DMS114 treated with DMSO at 0.1 percent for 48 hours (cell line): ENCODE measurements at regions not wholly inside any gene's neighbourhood (a gene's known extent, or its start where the extent isn't known, plus 50 kb on each side); places are given as distances from the start of the nearest gene placed in this dataset.
A peak's percentile ranks its signal among the peaks of the same experiment; 100 is the strongest.

Experiments
- DNase-seq: peaks from one replicate; lab custom pipeline; 2025; ENCODE audit not compliant: unreplicated experiment; lab: John Stamatoyannopoulos, UW

DNA sequence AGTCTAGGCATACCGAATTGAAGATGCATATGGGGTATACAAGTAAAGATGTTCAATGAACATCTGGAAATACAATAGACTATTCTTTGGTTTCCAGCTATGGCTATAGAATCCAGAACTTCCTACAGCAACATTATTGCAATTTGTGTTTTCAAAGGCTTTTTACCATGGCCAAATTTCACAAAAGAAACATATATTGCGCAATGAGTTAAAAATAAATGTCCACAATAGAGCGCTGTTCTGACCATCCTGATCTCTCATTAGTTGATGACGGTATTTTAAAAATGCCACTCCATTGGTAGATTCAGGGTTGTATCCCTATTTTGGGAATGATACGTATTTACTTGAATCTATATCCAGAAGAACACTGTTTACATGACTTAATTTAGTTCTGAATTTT lies 139.2 kb downstream of the LINC00632 start:
- no peak for DNase-seq

DNA sequence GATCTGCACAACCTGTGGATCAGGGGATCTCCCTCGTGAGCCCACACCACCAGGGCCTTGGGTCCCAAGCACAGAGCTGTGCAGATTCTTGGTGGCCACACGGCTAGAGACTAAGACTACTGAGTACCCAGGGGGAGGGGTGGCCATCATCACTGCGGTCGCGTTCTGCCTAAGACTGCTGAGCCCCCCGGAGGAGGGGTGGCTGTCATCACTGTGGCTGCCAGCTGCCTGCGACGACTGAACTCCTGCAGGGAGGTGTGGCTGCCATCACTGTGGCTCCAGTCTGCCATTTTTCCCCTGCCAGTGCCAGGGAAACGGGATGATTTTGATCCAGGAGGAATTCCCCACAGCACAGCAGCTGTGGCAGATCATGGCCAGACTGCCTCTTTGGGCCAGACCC lies 141.7 kb upstream of the SPANXB1 start:
- DNase-seq: no peak

DNA sequence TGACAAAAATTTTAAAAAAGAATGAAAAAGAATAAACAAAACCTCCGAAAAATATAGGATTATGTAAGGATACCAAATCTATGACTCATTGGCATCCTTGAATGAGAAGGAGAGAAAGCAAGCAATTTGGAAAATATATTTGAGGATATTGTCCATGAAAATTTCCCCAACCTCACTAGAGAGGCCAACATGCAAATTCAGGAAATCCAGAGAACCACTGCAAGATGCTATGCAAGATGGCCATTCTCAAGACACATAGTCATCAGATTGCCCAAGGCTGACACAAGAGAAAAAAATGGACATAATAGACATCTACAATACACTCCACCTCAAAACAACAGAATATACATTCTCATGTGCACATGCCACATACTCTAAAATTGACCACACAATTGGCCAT lies 135.9 kb upstream of the SPANXB1 start:
- no peak for DNase-seq

DNA sequence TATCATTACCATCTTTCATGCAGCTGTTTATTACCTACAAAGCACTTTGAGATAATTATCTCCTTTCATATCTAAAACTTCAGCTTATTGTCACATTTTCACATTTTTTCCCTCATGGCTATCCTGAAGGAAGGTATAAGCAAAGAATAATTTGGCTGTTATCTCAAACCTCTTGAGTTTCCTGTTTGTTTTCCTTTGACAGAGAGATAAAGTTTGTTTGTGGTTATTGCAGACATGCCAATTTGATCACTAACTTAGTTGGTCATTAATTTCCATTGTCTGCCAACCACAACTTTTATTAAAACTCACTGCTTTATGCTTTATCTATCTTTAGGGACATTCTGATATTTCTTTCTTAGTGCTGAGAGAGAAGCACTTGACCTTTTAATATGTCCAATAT lies 89.8 kb upstream of the SPANXB1 start:
- no peak for DNase-seq

DNA sequence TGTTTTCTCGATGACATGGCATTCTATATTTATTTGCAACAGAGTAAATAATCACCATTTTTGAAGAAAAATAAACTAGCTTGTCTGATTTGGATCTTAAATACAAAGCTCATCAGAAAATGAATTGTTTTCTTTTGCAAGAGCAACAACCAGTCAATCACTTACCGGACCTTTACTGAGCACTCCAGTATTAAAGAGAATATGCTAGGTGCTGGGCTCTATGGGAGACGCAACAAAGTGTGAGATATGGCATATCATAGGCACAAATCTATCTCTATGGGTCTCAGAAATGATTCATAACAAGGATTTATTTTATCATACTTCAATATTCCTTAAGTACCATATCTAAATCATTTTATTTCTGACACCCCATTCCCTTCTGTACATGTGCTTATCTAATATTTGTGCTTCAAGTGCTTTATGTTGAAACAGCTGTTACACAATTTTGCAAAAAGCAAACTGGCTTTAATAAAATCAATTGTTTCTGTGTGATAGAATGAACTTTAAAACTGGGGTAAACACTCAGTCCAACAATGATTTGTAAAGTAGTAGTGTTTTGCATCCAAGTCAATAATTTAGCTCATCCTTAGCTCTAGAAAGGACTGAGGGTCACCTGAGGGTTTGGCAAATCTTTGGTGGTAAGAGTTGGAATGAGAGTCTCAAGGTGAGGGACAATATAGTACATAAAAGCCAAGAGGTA lies 88.4 kb upstream of the SPANXB1 start:
- DNase-seq: no peak

DNA sequence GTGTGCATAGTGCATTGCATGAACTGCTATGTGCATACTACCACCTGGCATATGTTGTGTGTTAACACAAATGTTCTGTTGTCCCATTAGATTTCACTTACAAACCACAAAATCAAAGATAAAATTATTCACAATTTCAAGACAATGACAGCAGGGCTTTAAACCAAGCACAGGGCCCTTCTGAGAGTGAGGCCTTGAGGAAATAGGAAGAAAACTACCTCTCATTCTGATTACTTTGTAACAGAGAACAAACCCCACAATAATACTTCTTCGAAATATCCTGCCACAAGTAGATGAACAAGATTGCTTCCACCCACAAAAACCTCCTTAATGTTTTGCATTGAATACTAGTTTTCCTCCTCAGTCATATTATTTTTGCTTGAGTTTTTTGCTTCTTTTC lies 85.5 kb upstream of the SPANXB1 start:
- DNase-seq: no peak

DNA sequence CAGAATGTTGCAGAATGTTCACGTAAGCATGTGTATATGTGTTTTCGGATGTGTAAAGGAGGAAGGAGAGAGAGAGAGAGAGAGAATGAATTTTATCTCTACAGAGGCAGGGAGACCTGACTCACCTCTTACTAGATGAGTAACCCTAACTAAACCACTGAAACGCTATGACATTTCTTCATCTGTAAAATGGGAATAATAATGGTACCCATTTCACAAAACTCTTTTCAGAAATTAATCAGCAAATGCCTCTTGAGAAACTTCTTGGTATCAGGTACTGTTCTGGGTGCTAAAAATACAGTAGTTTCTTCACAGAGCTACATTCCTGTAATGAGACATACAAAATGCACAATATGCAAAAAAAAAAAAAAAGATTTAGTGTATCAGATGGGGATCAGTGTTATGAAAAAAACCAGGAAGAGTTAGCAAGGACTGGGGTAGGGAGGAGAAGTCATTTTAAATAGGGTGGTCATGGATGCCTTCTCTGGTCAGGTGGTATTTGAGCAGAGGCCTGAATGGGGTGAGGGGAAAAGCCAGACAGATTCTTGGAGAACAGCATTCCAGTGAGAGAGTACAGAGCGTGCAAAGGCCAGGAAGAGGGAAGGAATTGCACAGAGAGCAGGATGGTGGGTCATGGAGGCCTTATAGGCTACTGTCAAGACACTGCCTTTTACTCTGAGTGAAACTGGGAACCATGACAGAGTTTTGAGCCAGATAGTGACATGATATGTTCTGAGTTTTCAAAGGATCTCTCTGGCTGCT lies 84.9 kb upstream of the SPANXB1 start:
- no peak for DNase-seq

DNA sequence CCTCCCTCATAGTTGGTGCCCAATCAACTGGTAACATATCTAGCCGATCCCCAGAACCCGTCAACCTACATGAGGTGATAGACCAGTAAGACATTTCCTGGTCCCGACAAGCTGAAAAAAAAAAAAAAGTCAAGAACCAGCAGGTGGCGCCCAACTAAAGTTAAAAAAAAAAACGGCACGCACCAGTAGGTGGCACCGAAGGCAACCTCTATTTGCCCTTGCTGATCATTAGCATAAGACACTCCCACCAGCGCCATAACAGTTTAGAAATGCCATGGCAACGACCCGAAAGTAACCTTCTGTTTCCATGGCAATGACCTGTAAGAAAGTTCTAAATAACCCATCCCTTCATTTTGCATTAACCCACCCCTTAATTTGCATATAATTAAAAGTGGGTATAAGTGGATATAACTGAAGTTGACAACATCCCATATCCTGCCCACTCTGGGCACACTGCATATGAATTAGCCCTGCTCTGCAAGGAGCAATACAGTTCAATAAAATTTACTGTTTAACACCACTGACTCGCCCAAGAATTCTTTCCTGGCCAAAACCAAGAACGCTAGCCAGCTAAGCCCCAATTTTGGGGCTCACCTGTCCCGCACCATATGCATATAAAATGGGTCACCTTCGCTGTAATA lies 83.9 kb upstream of the SPANXB1 start:
- DNase-seq: peak; percentile 2

DNA sequence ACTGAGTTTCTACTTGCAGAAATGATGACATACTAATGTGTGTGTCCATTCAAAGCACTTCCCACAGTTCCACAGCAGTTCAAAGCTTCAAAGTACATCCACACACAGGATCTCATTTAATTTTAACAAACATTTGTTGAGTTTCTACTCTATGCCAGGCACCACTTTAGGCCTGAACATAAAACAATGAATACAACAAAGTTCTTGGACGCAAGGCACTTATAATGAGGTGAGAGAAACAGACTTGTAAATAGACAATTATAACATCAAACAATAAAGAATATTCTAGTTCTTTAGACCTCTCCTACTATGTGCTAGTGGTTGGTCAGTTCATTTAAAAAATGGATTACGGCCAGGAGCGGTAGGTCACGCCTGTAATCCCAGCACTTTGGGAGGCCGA lies 82.0 kb upstream of the SPANXB1 start:
- no peak for DNase-seq

DNA sequence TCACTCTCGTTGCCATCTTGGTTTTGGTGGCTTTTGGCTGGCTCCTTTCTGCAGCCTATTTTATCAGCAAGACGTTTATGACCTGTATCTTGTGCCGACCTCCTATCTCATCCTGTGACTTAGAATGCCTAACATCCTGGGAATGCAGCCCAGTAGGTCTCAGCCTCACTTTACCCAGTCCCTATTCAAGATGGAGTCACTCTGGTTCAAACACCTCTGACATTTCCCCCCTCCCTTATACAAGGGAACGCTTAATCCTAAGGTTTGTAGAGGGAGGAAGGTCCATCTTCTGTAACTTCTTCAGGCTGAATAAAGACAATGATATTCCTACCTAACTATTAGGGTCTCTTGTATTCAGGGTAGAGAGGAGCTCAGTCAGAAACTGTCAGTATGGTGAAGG lies 79.3 kb upstream of the SPANXB1 start:
- DNase-seq: no peak

DNA sequence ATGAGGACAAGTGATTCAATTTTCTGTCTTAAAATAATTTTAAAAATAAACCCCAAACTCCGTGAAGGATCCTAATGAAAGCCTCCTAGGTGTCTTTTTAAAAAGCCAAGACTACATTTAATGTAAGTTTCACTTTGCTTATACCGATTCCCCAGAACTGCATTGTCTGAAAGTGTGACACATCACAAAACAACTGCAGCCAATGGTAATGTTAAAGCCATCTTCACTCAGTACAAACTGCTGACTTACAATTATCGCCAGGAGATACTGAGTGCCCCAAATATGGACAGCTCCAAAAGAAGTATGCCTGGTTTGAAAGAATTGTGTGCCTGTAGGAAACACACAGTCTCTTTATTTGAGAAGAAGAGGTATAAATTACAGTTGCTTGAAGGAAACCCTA lies 73.7 kb upstream of the SPANXB1 start:
- no peak for DNase-seq

DNA sequence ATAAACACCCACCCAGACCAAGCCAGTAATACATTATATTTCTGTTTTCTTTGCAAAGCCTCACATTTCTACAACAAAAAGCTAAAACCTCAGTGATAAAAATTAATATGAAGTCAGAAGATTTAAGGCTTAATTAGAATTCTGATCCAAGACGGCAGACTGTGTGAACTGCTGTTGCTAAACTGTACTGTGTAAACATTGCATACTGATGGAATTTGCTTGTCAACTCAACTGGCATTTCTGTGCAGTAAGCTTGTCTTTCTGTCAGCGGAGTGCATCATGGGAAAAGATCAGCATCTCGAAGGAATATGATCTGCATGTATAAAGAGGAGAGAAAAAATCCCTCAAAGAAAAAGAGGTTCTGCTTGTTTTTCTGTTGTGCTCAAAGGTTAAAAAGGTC lies 69.4 kb upstream of the SPANXB1 start:
- DNase-seq: no peak

DNA sequence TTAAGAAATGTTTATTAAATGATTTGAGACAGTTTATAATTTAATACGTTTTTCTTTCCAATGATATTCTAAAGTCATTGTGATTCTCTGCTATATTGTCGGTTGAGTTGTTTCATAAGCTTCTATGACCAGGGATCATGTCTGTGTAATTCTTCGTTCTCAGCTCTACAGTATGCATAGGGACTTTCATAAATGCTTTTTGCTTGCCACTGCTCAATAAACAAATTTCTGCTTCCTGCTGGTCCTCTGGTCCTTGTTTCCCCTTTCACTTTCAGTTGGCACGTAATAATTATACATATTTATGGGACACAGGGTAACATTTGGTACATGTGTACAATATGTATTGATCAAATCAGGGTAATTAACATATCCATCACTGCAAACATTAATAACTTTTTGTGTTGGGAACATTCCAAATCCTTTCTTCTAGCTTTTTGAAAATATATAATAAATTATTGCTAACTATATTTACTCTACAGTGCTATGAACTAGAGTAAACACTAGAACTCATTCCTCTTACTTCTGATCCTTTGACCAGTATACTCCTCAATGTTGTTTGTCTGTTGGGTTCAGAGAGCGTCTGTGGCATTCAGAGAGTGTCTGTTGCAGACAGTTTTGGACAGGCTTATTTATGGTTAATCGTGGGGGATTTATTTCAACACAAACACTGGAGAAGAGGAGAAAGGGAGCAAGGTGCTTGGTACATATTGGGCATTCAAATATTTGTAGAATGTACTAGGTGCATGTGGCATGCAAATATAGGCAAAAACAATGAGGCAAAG lies 68.3 kb upstream of the SPANXB1 start:
- DNase-seq: no peak

DNA sequence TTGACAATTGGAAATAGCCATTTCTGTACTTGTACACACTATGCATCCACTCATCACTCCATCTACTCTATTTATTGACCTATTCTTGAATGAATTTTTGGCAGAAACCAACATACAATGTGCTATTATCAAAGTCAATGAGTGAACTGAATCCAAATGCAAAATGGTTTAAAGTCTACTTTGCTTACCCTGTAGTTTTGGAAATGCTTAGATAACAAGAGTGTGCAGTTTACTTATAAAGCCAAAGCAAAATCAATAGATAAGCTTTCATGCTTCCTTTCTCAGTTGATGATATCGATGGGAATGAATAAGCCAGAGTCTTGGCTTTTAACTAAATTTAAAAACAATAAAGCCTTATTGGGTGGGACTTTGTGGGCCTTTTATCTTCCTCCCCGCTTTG lies 58.9 kb upstream of the SPANXB1 start:
- DNase-seq: no peak

DNA sequence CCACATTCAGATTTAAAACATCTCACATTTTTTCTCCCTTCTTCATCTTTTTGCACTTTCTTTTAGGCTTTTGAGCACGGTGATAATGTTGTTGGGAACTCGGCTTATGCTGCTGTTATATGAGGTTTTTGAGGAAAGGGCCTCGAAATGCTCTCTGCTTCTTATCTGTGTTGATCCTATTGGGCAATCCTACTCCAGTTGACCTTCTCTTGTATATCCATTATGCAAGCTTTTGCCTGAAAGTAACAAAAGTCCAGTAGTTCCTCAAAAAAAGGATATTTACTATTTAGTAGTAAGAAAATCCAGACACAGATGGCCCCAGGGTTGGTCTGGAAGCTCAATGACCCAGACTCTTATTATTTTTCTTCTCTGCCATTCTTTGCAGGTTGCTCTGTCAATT lies 57.7 kb upstream of the SPANXB1 start:
- DNase-seq: no peak

DNA sequence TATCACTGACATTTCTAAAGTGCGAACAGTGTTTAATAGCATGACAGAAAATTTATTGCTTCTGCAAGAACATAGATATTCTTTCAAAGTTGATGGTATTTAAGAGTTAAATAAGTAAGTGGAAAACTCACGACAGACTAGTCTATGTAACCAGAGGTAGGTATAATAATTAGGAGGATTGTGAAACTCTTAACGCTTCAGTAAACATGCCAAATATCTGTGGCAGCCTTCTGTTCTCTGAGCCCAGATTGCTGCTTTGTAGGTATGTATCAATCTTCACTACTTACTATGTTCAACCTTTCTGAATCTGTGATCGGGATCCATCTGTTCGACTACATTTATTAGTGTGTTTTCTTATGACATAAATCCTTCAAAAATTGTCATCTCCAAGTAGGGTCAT lies 53.6 kb upstream of the SPANXB1 start:
- no peak for DNase-seq

DNA sequence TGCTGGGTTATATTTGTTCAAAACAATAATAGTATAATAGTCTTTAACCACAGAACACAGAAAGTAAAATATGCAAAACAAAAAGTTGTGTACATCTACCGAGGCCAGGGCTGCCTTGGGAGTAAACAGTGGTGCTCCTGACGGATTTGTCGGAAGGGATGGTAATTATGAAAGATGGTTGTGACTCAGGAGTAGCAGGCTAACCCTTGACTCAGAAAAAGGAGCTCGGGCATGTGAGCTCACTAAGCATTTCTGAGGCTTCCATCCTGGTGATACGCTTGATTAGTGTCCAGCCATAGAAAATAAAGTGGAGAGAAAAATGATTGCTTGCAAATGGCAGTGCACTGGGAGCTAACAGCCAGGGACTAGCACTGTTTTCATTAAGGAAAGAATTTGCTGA lies 53.2 kb upstream of the SPANXB1 start:
- no peak for DNase-seq
